ENCODE measurements at regions not wholly inside any gene's neighbourhood (a gene's known extent, or its start where the extent isn't known, plus 50 kb on each side); places are given as distances from the start of the nearest gene placed in this dataset.

GRCh38 chr3:22959593-22959992 lies 243.5 kb upstream of the UBE2E2 start:
- Histone ChIP-seq H3K4me3 (ENCODE audit: low read depth, low read length) (no peak overlapping the region), H3K27me3 (ENCODE audit: control insufficient read depth, insufficient read depth, low read length) (no peaks in the 10 kb centered on the region), H3K27ac (ENCODE audit: low read depth, low read length) (no peak overlapping the region), H3K4me1 (ENCODE audit: control insufficient read depth, insufficient read depth, low read length) (no peaks in the 10 kb centered on the region), H3K36me3 (ENCODE audit: control insufficient read depth, insufficient read depth, low read length) (no peaks in the 10 kb centered on the region), H3K9ac (ENCODE audit: low read depth, low read length) (no peak overlapping the region), H3K9me3 (ENCODE audit: control insufficient read depth, insufficient read depth, low read length) (no peaks in the 10 kb centered on the region)

- Histone ChIP-seq H3K9ac (ENCODE audit: low read depth, low read length) (no peak overlapping the region), H3K4me3 (ENCODE audit: low read depth, low read length) (no peak overlapping the region), H3K9me3 (ENCODE audit: control insufficient read depth, insufficient read depth, low read length) (no peaks in the 10 kb centered on the region), H3K27ac (ENCODE audit: low read depth, low read length) (no peak overlapping the region), H3K36me3 (ENCODE audit: control insufficient read depth, insufficient read depth, low read length) (no peaks in the 10 kb centered on the region), H3K4me1 (ENCODE audit: control insufficient read depth, insufficient read depth, low read length) (no peaks in the 10 kb centered on the region), H3K27me3 (ENCODE audit: control insufficient read depth, insufficient read depth, low read length) (no peaks in the 10 kb centered on the region)
Observed at GRCh38 chr3:22960105-22960984, 242.8 kb upstream of the UBE2E2 start.

- Histone ChIP-seq H3K27ac (ENCODE audit: low read depth, low read length) (no peak overlapping the region), H3K9me3 (ENCODE audit: control insufficient read depth, insufficient read depth, low read length) (no peaks in the 10 kb centered on the region), H3K4me3 (ENCODE audit: low read depth, low read length) (no peak overlapping the region), H3K27me3 (ENCODE audit: control insufficient read depth, insufficient read depth, low read length) (no peaks in the 10 kb centered on the region), H3K36me3 (ENCODE audit: control insufficient read depth, insufficient read depth, low read length) (no peaks in the 10 kb centered on the region), H3K9ac (ENCODE audit: low read depth, low read length) (no peak overlapping the region), H3K4me1 (ENCODE audit: control insufficient read depth, insufficient read depth, low read length) (no peaks in the 10 kb centered on the region)
Observed at GRCh38 chr3:22962244-22962643, 240.9 kb upstream of the UBE2E2 start.

- Histone ChIP-seq H3K9me3 (ENCODE audit: control insufficient read depth, insufficient read depth, low read length) (no peaks in the 10 kb centered on the region), H3K27ac (ENCODE audit: low read depth, low read length) (no peak overlapping the region), H3K9ac (ENCODE audit: low read depth, low read length) (no peak overlapping the region), H3K4me1 (ENCODE audit: control insufficient read depth, insufficient read depth, low read length) (no peaks in the 10 kb centered on the region), H3K36me3 (ENCODE audit: control insufficient read depth, insufficient read depth, low read length) (no peaks in the 10 kb centered on the region), H3K4me3 (ENCODE audit: low read depth, low read length) (no peak overlapping the region), H3K27me3 (ENCODE audit: control insufficient read depth, insufficient read depth, low read length) (no peaks in the 10 kb centered on the region)
Observed at GRCh38 chr3:22966349-22966748, 236.8 kb upstream of the UBE2E2 start.

DNA sequence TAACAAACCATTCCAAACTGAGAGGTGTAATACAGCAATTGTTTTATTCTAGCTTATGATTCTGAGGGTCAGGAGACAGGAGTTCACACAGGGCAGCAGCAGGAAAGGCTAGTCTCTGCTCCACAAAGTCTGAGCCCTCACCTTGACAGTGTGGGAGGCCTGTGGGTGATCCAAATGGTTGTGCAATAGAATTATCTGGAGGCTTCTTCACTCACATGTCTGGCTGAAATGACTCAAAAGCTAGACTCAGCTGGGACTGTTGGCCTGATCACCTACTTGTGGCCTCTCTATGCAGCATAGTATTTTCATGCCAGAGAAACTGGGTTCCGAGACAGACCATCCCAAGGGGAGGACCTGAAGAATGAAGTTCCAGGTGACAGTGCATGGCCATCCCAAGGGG lies 233.9 kb upstream of the UBE2E2 start:
- H3K27ac ChIP-seq (ENCODE audit: low read depth, low read length) = no peak overlapping the region
- H3K9ac ChIP-seq (ENCODE audit: low read depth, low read length) = no peak overlapping the region
- no peaks in the 10 kb centered on the region for H3K27me3 ChIP-seq (ENCODE audit: control insufficient read depth, insufficient read depth, low read length)
- H3K4me1 ChIP-seq (ENCODE audit: control insufficient read depth, insufficient read depth, low read length) = no peaks in the 10 kb centered on the region
- H3K4me3 ChIP-seq (ENCODE audit: low read depth, low read length) = no peak overlapping the region
- no peaks in the 10 kb centered on the region for H3K36me3 ChIP-seq (ENCODE audit: control insufficient read depth, insufficient read depth, low read length)
- H3K9me3 ChIP-seq (ENCODE audit: control insufficient read depth, insufficient read depth, low read length) = no peaks in the 10 kb centered on the region

DNA sequence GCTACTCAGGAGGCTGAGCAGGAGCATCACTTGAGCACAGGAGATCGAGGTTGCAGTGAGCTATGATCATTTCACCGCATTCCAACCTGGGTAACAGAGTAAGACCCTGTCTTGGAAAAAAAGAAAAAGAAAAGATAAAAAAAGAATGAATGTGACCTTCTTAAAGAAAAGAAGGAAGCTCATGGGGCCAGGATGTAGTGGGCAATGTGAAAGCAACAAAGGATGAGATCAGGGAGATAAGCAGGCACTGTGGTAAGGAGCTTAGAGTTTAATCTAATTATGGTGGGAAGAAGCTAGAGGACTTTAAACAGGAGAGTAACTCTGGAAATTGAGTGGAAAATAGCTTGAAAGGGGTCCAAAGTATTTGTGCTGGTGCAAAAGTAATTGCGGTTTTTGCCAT lies 231.6 kb upstream of the UBE2E2 start:
- Histone ChIP-seq H3K27ac (ENCODE audit: low read depth, low read length) (no peak overlapping the region), H3K36me3 (ENCODE audit: control insufficient read depth, insufficient read depth, low read length) (no peaks in the 10 kb centered on the region), H3K9me3 (ENCODE audit: control insufficient read depth, insufficient read depth, low read length) (no peaks in the 10 kb centered on the region), H3K9ac (ENCODE audit: low read depth, low read length) (no peak overlapping the region), H3K27me3 (ENCODE audit: control insufficient read depth, insufficient read depth, low read length) (no peaks in the 10 kb centered on the region), H3K4me1 (ENCODE audit: control insufficient read depth, insufficient read depth, low read length) (no peaks in the 10 kb centered on the region), H3K4me3 (ENCODE audit: low read depth, low read length) (no peak overlapping the region)

DNA sequence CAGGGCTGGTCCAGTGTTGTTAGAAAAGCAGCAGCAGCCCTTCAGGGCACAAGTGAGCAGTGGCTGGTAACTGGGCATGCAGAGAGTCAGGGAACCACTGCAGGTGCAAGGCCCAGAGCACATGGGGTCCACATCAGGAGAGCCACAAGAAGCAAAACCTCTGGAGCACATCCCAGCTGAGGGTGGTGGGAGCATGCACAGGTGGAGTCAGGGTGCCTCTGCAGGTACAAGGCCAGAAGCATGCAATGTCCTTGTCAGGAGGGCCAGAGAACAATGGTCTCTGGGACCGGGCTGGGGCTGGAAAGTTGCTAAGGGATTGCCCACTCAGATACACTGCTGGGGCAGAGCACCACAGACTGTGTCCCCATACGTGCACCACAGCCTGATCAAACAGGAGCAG lies 226.1 kb upstream of the UBE2E2 start:
- Histone ChIP-seq H3K27me3 (ENCODE audit: control insufficient read depth, insufficient read depth, low read length) (no peaks in the 10 kb centered on the region), H3K4me3 (ENCODE audit: low read depth, low read length) (no peak overlapping the region), H3K36me3 (ENCODE audit: control insufficient read depth, insufficient read depth, low read length) (no peaks in the 10 kb centered on the region)

GRCh38 chr3:22977650-22978289 lies 225.4 kb upstream of the UBE2E2 start:
- no peaks in the 10 kb centered on the region for H3K27me3 ChIP-seq (ENCODE audit: control insufficient read depth, insufficient read depth, low read length)
- no peak overlapping the region for H3K4me3 ChIP-seq (ENCODE audit: low read depth, low read length)
- no peaks in the 10 kb centered on the region for H3K9me3 ChIP-seq (ENCODE audit: control insufficient read depth, insufficient read depth, low read length)
- no peak overlapping the region for H3K27ac ChIP-seq (ENCODE audit: low read depth, low read length)
- no peaks in the 10 kb centered on the region for H3K36me3 ChIP-seq (ENCODE audit: control insufficient read depth, insufficient read depth, low read length)
- H3K4me1 ChIP-seq (ENCODE audit: control insufficient read depth, insufficient read depth, low read length) = peaks cover 8% of the 10 kb centered on the region; the same call in 1 of the 2 replicates
- H3K9ac ChIP-seq (ENCODE audit: low read depth, low read length) = no peak overlapping the region

More for the DNA sequence above, 226.1 kb upstream of the UBE2E2 start:
- Histone ChIP-seq H3K9me3 (ENCODE audit: control insufficient read depth, insufficient read depth, low read length) (no peaks in the 10 kb centered on the region), H3K9ac (ENCODE audit: low read depth, low read length) (no peak overlapping the region), H3K4me1 (ENCODE audit: control insufficient read depth, insufficient read depth, low read length) (peaks cover 8% of the 10 kb centered on the region; the same call in 1 of the 2 replicates), H3K27ac (ENCODE audit: low read depth, low read length) (no peak overlapping the region)

DNA sequence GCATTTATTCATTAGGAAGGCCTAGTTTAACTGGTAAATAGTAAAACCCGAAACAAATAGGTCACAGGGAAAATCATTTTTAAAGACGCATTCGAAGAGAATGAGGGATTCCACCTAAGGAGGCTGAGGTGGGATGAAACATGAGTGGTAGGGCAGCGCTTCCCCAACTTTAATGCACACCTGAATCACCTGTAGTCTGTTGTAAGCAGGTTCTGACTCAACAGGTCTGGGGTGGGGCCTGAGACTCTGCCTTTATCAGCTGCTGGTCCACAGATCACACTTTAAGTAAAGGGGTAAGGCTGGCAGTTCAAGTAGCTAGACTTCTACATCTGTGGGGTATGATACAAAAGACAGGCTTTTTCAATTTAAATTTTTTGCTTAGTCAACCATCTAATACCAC lies 223.5 kb upstream of the UBE2E2 start:
- H3K27ac ChIP-seq (ENCODE audit: low read depth, low read length) = no peak overlapping the region
- H3K9ac ChIP-seq (ENCODE audit: low read depth, low read length) = no peak overlapping the region
- H3K4me1 ChIP-seq (ENCODE audit: control insufficient read depth, insufficient read depth, low read length) = peaks cover 8% of the 10 kb centered on the region; the same call in 1 of the 2 replicates
- no peaks in the 10 kb centered on the region for H3K9me3 ChIP-seq (ENCODE audit: control insufficient read depth, insufficient read depth, low read length)
- no peaks in the 10 kb centered on the region for H3K36me3 ChIP-seq (ENCODE audit: control insufficient read depth, insufficient read depth, low read length)
- no peak overlapping the region for H3K4me3 ChIP-seq (ENCODE audit: low read depth, low read length)
- H3K27me3 ChIP-seq (ENCODE audit: control insufficient read depth, insufficient read depth, low read length) = no peaks in the 10 kb centered on the region

- no peak overlapping the region for H3K27ac ChIP-seq (ENCODE audit: low read depth, low read length)
- H3K36me3 ChIP-seq (ENCODE audit: control insufficient read depth, insufficient read depth, low read length) = no peaks in the 10 kb centered on the region
- H3K9ac ChIP-seq (ENCODE audit: low read depth, low read length) = no peak overlapping the region
- H3K27me3 ChIP-seq (ENCODE audit: control insufficient read depth, insufficient read depth, low read length) = no peaks in the 10 kb centered on the region
- H3K4me3 ChIP-seq (ENCODE audit: low read depth, low read length) = no peak overlapping the region
- H3K9me3 ChIP-seq (ENCODE audit: control insufficient read depth, insufficient read depth, low read length) = no peaks in the 10 kb centered on the region
- peaks cover 8% of the 10 kb centered on the region; the same call in 1 of the 2 replicates for H3K4me1 ChIP-seq (ENCODE audit: control insufficient read depth, insufficient read depth, low read length)
Observed at GRCh38 chr3:22980346-22980745, 222.8 kb upstream of the UBE2E2 start.

DNA sequence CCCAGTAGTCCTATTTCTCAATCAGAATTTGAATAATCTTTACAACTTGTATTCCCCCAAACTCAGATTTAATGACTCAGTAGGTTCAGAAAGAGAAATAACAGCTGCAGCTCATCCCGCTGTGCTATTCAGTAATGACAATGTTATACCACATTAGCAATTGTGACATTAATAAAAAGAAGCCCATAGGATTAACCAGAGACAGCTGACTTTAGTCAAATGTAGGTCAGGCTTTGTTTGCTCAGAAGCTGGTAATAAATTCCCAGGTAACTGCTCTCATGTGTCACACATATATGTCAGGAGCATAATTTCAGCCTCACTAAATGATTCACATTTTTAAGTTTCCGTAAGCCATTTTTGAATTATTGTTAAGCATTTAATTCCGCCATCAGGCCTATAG lies 222.0 kb upstream of the UBE2E2 start:
- H3K27ac ChIP-seq (ENCODE audit: low read depth, low read length) = no peak overlapping the region
- peaks cover 8% of the 10 kb centered on the region; the same call in 1 of the 2 replicates for H3K4me1 ChIP-seq (ENCODE audit: control insufficient read depth, insufficient read depth, low read length)
- H3K4me3 ChIP-seq (ENCODE audit: low read depth, low read length) = no peak overlapping the region
- H3K27me3 ChIP-seq (ENCODE audit: control insufficient read depth, insufficient read depth, low read length) = no peaks in the 10 kb centered on the region
- no peaks in the 10 kb centered on the region for H3K36me3 ChIP-seq (ENCODE audit: control insufficient read depth, insufficient read depth, low read length)
- no peak overlapping the region for H3K9ac ChIP-seq (ENCODE audit: low read depth, low read length)
- H3K9me3 ChIP-seq (ENCODE audit: control insufficient read depth, insufficient read depth, low read length) = no peaks in the 10 kb centered on the region
